H9 (cell line): ENCODE measurements at regions not wholly inside any gene's neighbourhood (a gene's known extent, or its start where the extent isn't known, plus 50 kb on each side); places are given as distances from the start of the nearest gene placed in this dataset.

Experiments
- DNase-seq: peaks from one replicate; pipeline ENCODE4 v3.0.0-alpha.2; 2017
- H2AFZ ChIP-seq: one replicate; pipeline ENCODE4 v1.6.1; 2013; ENCODE audit warnings: mild to moderate bottlenecking, low read length, control low read depth, moderate library complexity
- H2AK5ac ChIP-seq: 2 replicates; pipeline ENCODE4 v1.6.1; 2013; ENCODE audit warnings: low read length, control low read depth, mixed read lengths; ENCODE audit not compliant: insufficient read length
- H2BK120ac ChIP-seq: one replicate; pipeline ENCODE4 v1.6.1; 2013; ENCODE audit warnings: low read depth, mild to moderate bottlenecking, low read length, control low read depth, inconsistent platforms; ENCODE audit not compliant: poor library complexity, severe bottlenecking
- H2BK12ac ChIP-seq: 2 replicates; pipeline ENCODE4 v1.6.1; 2013; ENCODE audit warnings: low read length, control low read depth, mixed read lengths, low read depth; ENCODE audit not compliant: insufficient read length
- H2BK15ac ChIP-seq: 2 replicates; pipeline ENCODE4 v1.6.1; 2013; ENCODE audit warnings: low read depth, low read length, control low read depth
- H2BK20ac ChIP-seq: one replicate; pipeline ENCODE4 v1.6.1; 2013; ENCODE audit warnings: low read depth, mild to moderate bottlenecking, low read length, control low read depth, inconsistent platforms; ENCODE audit not compliant: poor library complexity, severe bottlenecking
- H2BK5ac ChIP-seq: 2 replicates; pipeline ENCODE4 v1.6.1; 2013; ENCODE audit warnings: low read length, control low read depth, mixed read lengths; ENCODE audit not compliant: insufficient read length
- H3K14ac ChIP-seq: 2 replicates; pipeline ENCODE4 v1.6.1; 2013; ENCODE audit warnings: low read length, control low read depth; ENCODE audit not compliant: insufficient read depth
- H3K18ac ChIP-seq: 2 replicates; pipeline ENCODE4 v1.6.1; 2013; ENCODE audit warnings: low read depth, mild to moderate bottlenecking, mixed read lengths, low read length, control low read depth; ENCODE audit not compliant: insufficient read length
- H3K23ac ChIP-seq: 2 replicates; pipeline ENCODE4 v1.6.1; 2013; ENCODE audit warnings: low read length, control low read depth, mixed read lengths, low read depth; ENCODE audit not compliant: insufficient read length
- H3K23me2 ChIP-seq: 2 replicates; pipeline ENCODE4 v1.6.1; 2013; ENCODE audit warnings: low read depth, mild to moderate bottlenecking, mixed read lengths, low read length, control low read depth; ENCODE audit not compliant: insufficient read length, poor library complexity, severe bottlenecking
- H3K27ac ChIP-seq: 2 replicates; pipeline ENCODE4 v1.5.1; 2013; ENCODE audit warnings: low read length, control low read depth, mixed read lengths, low read depth; ENCODE audit not compliant: insufficient read length
- H3K27me3 ChIP-seq: 2 replicates; pipeline ENCODE4 v1.6.1; 2013; ENCODE audit warnings: low read length, control low read depth, inconsistent platforms; ENCODE audit not compliant: insufficient read depth
- H3K4ac ChIP-seq: 2 replicates; pipeline ENCODE4 v1.6.1; 2013; ENCODE audit warnings: low read depth, mild to moderate bottlenecking, control low read depth, inconsistent platforms, low read length, moderate library complexity
- H3K4me1 ChIP-seq: 2 replicates; pipeline ENCODE4 v1.6.1; 2013; ENCODE audit warnings: low read length, control low read depth, inconsistent platforms; ENCODE audit not compliant: insufficient read depth
- H3K4me2 ChIP-seq: 2 replicates; pipeline ENCODE4 v1.6.1; 2013; ENCODE audit warnings: low read length, control low read depth, mixed read lengths; ENCODE audit not compliant: insufficient read length, insufficient read depth
- H3K56ac ChIP-seq: 2 replicates; pipeline ENCODE4 v1.6.1; 2013; ENCODE audit warnings: low read depth, mild to moderate bottlenecking, mixed read lengths, low read length, control low read depth; ENCODE audit not compliant: insufficient read length
- H3K79me1 ChIP-seq: 2 replicates; pipeline ENCODE4 v1.6.1; 2013; ENCODE audit warnings: low read depth, mild to moderate bottlenecking, moderate library complexity, low read length, control low read depth, inconsistent platforms; ENCODE audit not compliant: insufficient read depth, poor library complexity, severe bottlenecking
- H3K79me2 ChIP-seq: 2 replicates; pipeline ENCODE4 v1.6.1; 2013; ENCODE audit warnings: low read length, control low read depth, inconsistent platforms; ENCODE audit not compliant: insufficient read depth
- H3K9ac ChIP-seq: 2 replicates; pipeline ENCODE4 v1.6.1; 2013; ENCODE audit warnings: low read length, control low read depth, mixed read lengths; ENCODE audit not compliant: insufficient read length; ENCODE audit errors: extremely low read depth
- H3K9me3 ChIP-seq: one replicate; pipeline ENCODE4 v1.6.1; 2013; ENCODE audit warnings: low read depth, low read length, inconsistent platforms; ENCODE audit not compliant: control insufficient read depth
- H3T11ph ChIP-seq: one replicate; pipeline ENCODE4 v1.6.1; 2013; ENCODE audit warnings: mild to moderate bottlenecking, low read length, control low read depth, inconsistent platforms
- H4K20me1 ChIP-seq: one replicate; pipeline ENCODE4 v1.6.1; 2013; ENCODE audit not compliant: control insufficient read depth, insufficient read length, insufficient read depth
- H4K5ac ChIP-seq: 2 replicates; pipeline ENCODE4 v1.6.1; 2013; ENCODE audit warnings: low read depth, mild to moderate bottlenecking, mixed read lengths, low read length, control low read depth; ENCODE audit not compliant: insufficient read length
- H4K8ac ChIP-seq: replicated peaks from 2 replicates; pipeline ENCODE4 v1.6.1; 2013; ENCODE audit warnings: low read length, control low read depth, mixed read lengths, low read depth; ENCODE audit not compliant: insufficient read length
- H4K91ac ChIP-seq: 2 replicates; pipeline ENCODE4 v1.6.1; 2013; ENCODE audit warnings: low read depth, mild to moderate bottlenecking, moderate library complexity, mixed read lengths, low read length, control low read depth; ENCODE audit not compliant: insufficient read length
- H3K27ac Mint-ChIP-seq, 3 experiments: 2 replicates in 2 of 3; 3 replicates in 1 of 3; pipeline ENCODE4 v1.8.0; 2020 to 2021; ENCODE audit warnings: mixed read lengths in 3 of 3, mild to moderate bottlenecking in 1 of 3, moderate library complexity in 1 of 3
- H3K27me3 Mint-ChIP-seq: 2 replicates; pipeline ENCODE4 v1.8.0; 2021; ENCODE audit warnings: low read depth, mild to moderate bottlenecking, moderate library complexity, mixed read lengths
- H3K36me3 Mint-ChIP-seq, 3 experiments: 2 replicates in 2 of 3; 3 replicates in 1 of 3; pipeline ENCODE4 v1.8.0; 2020 to 2021; ENCODE audit warnings: low read depth in 3 of 3, mixed read lengths in 3 of 3; ENCODE audit not compliant: insufficient read depth in 1 of 3
- H3K4me1 Mint-ChIP-seq, 2 experiments: 2 replicates each; pipeline ENCODE4 v1.8.0; 2020; ENCODE audit warnings: mixed read lengths in 2 of 2
- H3K4me3 Mint-ChIP-seq, 2 experiments: 2 replicates in 1 of 2; 3 replicates in 1 of 2; pipeline ENCODE4 v1.8.0; 2020 to 2021; ENCODE audit warnings: mild to moderate bottlenecking in 2 of 2, mixed read lengths in 2 of 2, moderate library complexity in 1 of 2
- H3K9me3 Mint-ChIP-seq, 2 experiments: 2 replicates in 1 of 2; 3 replicates in 1 of 2; pipeline ENCODE4 v1.8.0; 2020; ENCODE audit warnings: mild to moderate bottlenecking in 2 of 2, mixed read lengths in 2 of 2, moderate library complexity in 1 of 2
- CTCF ChIP-seq: fragments of 200-600 bp; sonication (generic); conservative IDR thresholded peaks from 3 replicates; pipeline ENCODE4 v1.8.0; 2021; ENCODE audit warnings: antibody characterized with exemption, mild to moderate bottlenecking
- WGBS: extraction: QIAGEN DNeasy Blood & Tissue Kit; methylation state at CpG from one replicate; pipeline ENCODE4 v1.1.7; 2013; ENCODE audit warnings: missing lambda C conversion rate, low lambda C conversion rate, mixed read lengths; ENCODE audit not compliant: insufficient read length; ENCODE audit errors: extremely low coverage; 5-methylcytosine and 5-hydroxymethylcytosine counted together

GRCh38 chr14:34175574-34175973 lies 224.7 kb upstream of the EGLN3 start:
- H3K27me3 ChIP-seq = no peaks in the 10 kb centered on the region
- H4K20me1 ChIP-seq = no peaks in the 10 kb centered on the region
- Mint-ChIP-seq H3K4me1 (peaks cover 0 to 3% of the 10 kb centered on the region in 2 experiments; a peak in 1 of 4 replicates), H3K36me3 (no peaks in the 10 kb centered on the region), H3K27ac (no peak overlapping the region), H3K9me3 (no peaks in the 10 kb centered on the region), H3K27me3 (no peaks in the 10 kb centered on the region), H3K4me3 (no peak overlapping the region)
- TF ChIP-seq CTCF = no peak
- no peak overlapping the region for H3K27ac ChIP-seq
- no peak overlapping the region for H4K5ac ChIP-seq
- no peak overlapping the region for H3K9ac ChIP-seq
- no peaks in the 10 kb centered on the region for H3K9me3 ChIP-seq
- H3K4me2 ChIP-seq = no peak overlapping the region
- no peaks in the 10 kb centered on the region for H3K23me2 ChIP-seq
- H4K91ac ChIP-seq = no peak overlapping the region
- H2BK15ac ChIP-seq = no peak overlapping the region
- H3K56ac ChIP-seq = no peak overlapping the region
- no peak overlapping the region for H3K14ac ChIP-seq
- no peaks in the 10 kb centered on the region for H3K79me1 ChIP-seq
- H3K23ac ChIP-seq = no peak overlapping the region
- no peak overlapping the region for H2BK5ac ChIP-seq
- no peaks in the 10 kb centered on the region for H3K4me1 ChIP-seq
- H3K79me2 ChIP-seq = no peaks in the 10 kb centered on the region
- no peak overlapping the region for H3T11ph ChIP-seq
- H2BK120ac ChIP-seq = no peak overlapping the region
- no peak overlapping the region for H3K4ac ChIP-seq
- no peak overlapping the region for H2BK20ac ChIP-seq
- H3K18ac ChIP-seq = no peak overlapping the region
- WGBS = no CpG with 5 or more reads among the region's 2 CpGs
- no peak overlapping the region for H4K8ac ChIP-seq
- H2BK12ac ChIP-seq = no peak overlapping the region
- no peak overlapping the region for H2AK5ac ChIP-seq
- H2AFZ ChIP-seq = no peak overlapping the region
- DNase-seq = no peak
